ENCODE measurements at regions not wholly inside any gene's neighbourhood (a gene's known extent, or its start where the extent isn't known, plus 50 kb on each side); places are given as distances from the start of the nearest gene placed in this dataset.
A peak's percentile ranks its signal among the peaks of the same experiment; 100 is the strongest.
"Not testable (repeated sequence)": the region's sequence is repeated elsewhere in the genome, so short reads cannot be mapped to it uniquely, and the experiment has no call there.

GRCh38 chr3:150357923-150358607 lies 50.0 kb upstream of the TSC22D2 start:
- DNase-seq = no peak

GRCh38 chr3:150357140-150357539 lies 51.0 kb upstream of the TSC22D2 start:
- DNase-seq = no peak

GRCh38 chr3:150355574-150355973 lies 52.5 kb upstream of the TSC22D2 start:
- no peak for DNase-seq

- DNase-seq = no peak
These were observed 55.2 kb upstream of the TSC22D2 start for GRCh38 chr3:150352931-150353330.

- no peak for DNase-seq
These were observed 56.7 kb upstream of the TSC22D2 start for GRCh38 chr3:150351398-150351797.

GRCh38 chr3:150349314-150350097 lies 58.6 kb upstream of the TSC22D2 start:
- DNase-seq = no peak

- DNase-seq = peak in 1 of 2 experiments; percentile 11
These were observed 59.6 kb upstream of the TSC22D2 start for GRCh38 chr3:150348500-150348899.

GRCh38 chr3:150346981-150347863 lies 60.9 kb upstream of the TSC22D2 start:
- DNase-seq = no peak

GRCh38 chr3:150346266-150346665 lies 61.8 kb upstream of the TSC22D2 start:
- DNase-seq = no peak

- no peak for DNase-seq
These were observed 63.0 kb upstream of the TSC22D2 start for GRCh38 chr3:150345021-150345538.

- DNase-seq = no peak
These were observed 63.9 kb upstream of the TSC22D2 start for GRCh38 chr3:150344079-150344759.

- no peak for DNase-seq
These were observed 65.1 kb upstream of the TSC22D2 start for GRCh38 chr3:150342896-150343467.

GRCh38 chr3:150341891-150342290 lies 66.2 kb upstream of the TSC22D2 start:
- DNase-seq = no peak

- DNase-seq = not testable (repeated sequence)
These were observed 71.7 kb upstream of the TSC22D2 start for GRCh38 chr3:150336363-150336762.

GRCh38 chr3:150335631-150336030 lies 72.5 kb upstream of the TSC22D2 start:
- DNase-seq = no peak

GRCh38 chr3:150334974-150335373 lies 73.1 kb upstream of the TSC22D2 start:
- DNase-seq = no peak

GRCh38 chr3:150333477-150333876 lies 74.6 kb upstream of the TSC22D2 start:
- DNase-seq = no peak

- DNase-seq = no peak
These were observed 76.0 kb upstream of the TSC22D2 start for GRCh38 chr3:150331978-150332568.

GRCh38 chr3:150330872-150331271 lies 77.2 kb upstream of the TSC22D2 start:
- no peak for DNase-seq

GRCh38 chr3:150330174-150330573 lies 77.9 kb upstream of the TSC22D2 start:
- no peak for DNase-seq

GRCh38 chr3:150329408-150329807 lies 78.7 kb upstream of the TSC22D2 start:
- no peak for DNase-seq

- DNase-seq = no peak
These were observed 79.5 kb upstream of the TSC22D2 start for GRCh38 chr3:150328654-150329040.
